WTC11 (cell line): ENCODE measurements at regions not wholly inside any gene's neighbourhood (a gene's known extent, or its start where the extent isn't known, plus 50 kb on each side); places are given as distances from the start of the nearest gene placed in this dataset.
"Not testable (repeated sequence)": the region's sequence is repeated elsewhere in the genome, so short reads cannot be mapped to it uniquely, and the experiment has no call there.

Experiments
- ATAC-seq: fragments of 200-7000 bp; cut with Tn5 transposase; 2 replicates; pipeline ENCODE4 v1.10.0; 2021; ENCODE audit warnings: mild to moderate bottlenecking, moderate library complexity
- CTCF ChIA-PET: fragments of 300-600 bp; sonication (Branson Sonifier 250); formaldehyde crosslinking; loops from one replicate; lab custom pipeline; 2021; ENCODE audit warnings: antibody characterized with exemption; lab: Charles Lee
- POLR2A ChIA-PET: fragments of 350-600 bp; sonication (Branson Sonifier 250); formaldehyde crosslinking; loops from one replicate; lab custom pipeline; 2021; ENCODE audit warnings: antibody characterized with exemption; lab: Charles Lee
- DNase-seq: peaks from one replicate; pipeline ENCODE4 v3.0.0; 2021; ENCODE audit warnings: low spot score
- H3K27ac Mint-ChIP-seq: 2 replicates; pipeline ENCODE4 v1.8.0; 2021; ENCODE audit warnings: mixed read lengths
- H3K27me3 Mint-ChIP-seq: 2 replicates; pipeline ENCODE4 v1.8.0; 2021; ENCODE audit warnings: low read depth, mild to moderate bottlenecking, moderate library complexity, mixed read lengths
- H3K36me3 Mint-ChIP-seq: 2 replicates; pipeline ENCODE4 v1.8.0; 2021; ENCODE audit warnings: mixed read lengths
- H3K4me1 Mint-ChIP-seq: 2 replicates; pipeline ENCODE4 v1.8.0; 2022; ENCODE audit warnings: mixed read lengths
- H3K4me3 Mint-ChIP-seq: 2 replicates; pipeline ENCODE4 v1.8.0; 2021; ENCODE audit warnings: mild to moderate bottlenecking, moderate library complexity, mixed read lengths
- H3K9me3 Mint-ChIP-seq: 2 replicates; pipeline ENCODE4 v1.8.0; 2021; ENCODE audit warnings: mixed read lengths
- ARID4B ChIP-seq: sonication (generic); formaldehyde crosslinking; IDR thresholded peaks from 2 replicates; pipeline ENCODE4 v1.8.0; 2023; ENCODE audit warnings: missing genetic modification reagents, mild to moderate bottlenecking, borderline replicate concordance
- ATF6 ChIP-seq: sonication (generic); formaldehyde crosslinking; IDR thresholded peaks from 2 replicates; pipeline ENCODE4 v1.8.1; 2023; ENCODE audit warnings: mild to moderate bottlenecking, missing genetic modification reagents
- CREB1 ChIP-seq: sonication (generic); formaldehyde crosslinking; IDR thresholded peaks from 2 replicates; pipeline ENCODE4 v1.8.0; 2023; ENCODE audit warnings: mild to moderate bottlenecking, missing genetic modification reagents
- ETV6 ChIP-seq: sonication (generic); formaldehyde crosslinking; IDR thresholded peaks from 2 replicates; pipeline ENCODE4 v1.8.1; 2022; ENCODE audit warnings: mild to moderate bottlenecking, missing genetic modification reagents
- GRHL2 ChIP-seq: fragments of 250-450 bp; sonication (Bioruptor Pico); IDR thresholded peaks from 2 replicates; pipeline ENCODE4 v1.8.0; 2022; ENCODE audit warnings: mild to moderate bottlenecking, moderate library complexity; ENCODE audit not compliant: insufficient replicate concordance, severe bottlenecking
- GTF2I ChIP-seq: fragments of 250-450 bp; sonication (Bioruptor Pico); conservative IDR thresholded peaks from 2 replicates; pipeline ENCODE4 v1.4.0; 2021; ENCODE audit warnings: mild to moderate bottlenecking
- HMGXB4 ChIP-seq: sonication (generic); formaldehyde crosslinking; IDR thresholded peaks from 2 replicates; pipeline ENCODE4 v1.8.1; 2023; ENCODE audit warnings: mild to moderate bottlenecking, moderate library complexity, missing genetic modification reagents
- NFE2L1 ChIP-seq: sonication (generic); formaldehyde crosslinking; IDR thresholded peaks from 2 replicates; pipeline ENCODE4 v1.8.1; 2023; ENCODE audit warnings: missing genetic modification reagents
- NFYB ChIP-seq: sonication (generic); formaldehyde crosslinking; conservative IDR thresholded peaks from 2 replicates; pipeline ENCODE4 v1.8.0; 2022; ENCODE audit warnings: low read depth, missing genetic modification reagents
- NR2C2 ChIP-seq: sonication (generic); formaldehyde crosslinking; IDR thresholded peaks from 2 replicates; pipeline ENCODE4 v1.8.0; 2022; ENCODE audit warnings: mild to moderate bottlenecking, missing genetic modification reagents
- SP1 ChIP-seq: sonication (generic); formaldehyde crosslinking; conservative IDR thresholded peaks from 2 replicates; pipeline ENCODE4 v1.8.1; 2022; ENCODE audit warnings: missing genetic modification reagents
- TEAD4 ChIP-seq: sonication (generic); formaldehyde crosslinking; IDR thresholded peaks from 2 replicates; pipeline ENCODE4 v1.8.0; 2022; ENCODE audit warnings: mild to moderate bottlenecking, missing genetic modification reagents
- ZBTB43 ChIP-seq: sonication (generic); formaldehyde crosslinking; IDR thresholded peaks from 2 replicates; pipeline ENCODE4 v1.8.1; 2023; ENCODE audit warnings: mild to moderate bottlenecking, missing genetic modification reagents
- ZNF121 ChIP-seq: sonication (generic); formaldehyde crosslinking; IDR thresholded peaks from 2 replicates; pipeline ENCODE4 v1.8.0; 2023; ENCODE audit warnings: missing genetic modification reagents
- ZNF138 ChIP-seq: sonication (generic); formaldehyde crosslinking; conservative IDR thresholded peaks from 2 replicates; pipeline ENCODE4 v1.8.1; 2022; ENCODE audit warnings: mild to moderate bottlenecking, moderate library complexity, missing genetic modification reagents
- TF ChIP-seq, protein P1 (sequence below): sonication (generic); formaldehyde crosslinking; IDR thresholded peaks from 2 replicates; pipeline ENCODE4 v1.8.1; 2022; ENCODE audit warnings: mild to moderate bottlenecking, moderate library complexity, missing genetic modification reagents

GRCh38 chr3:28627843-28628242 lies 279.2 kb upstream of the AZI2 start:
- ATAC-seq, H3K4me1 Mint-ChIP-seq, DNase-seq, H3K27ac Mint-ChIP-seq, POLR2A ChIA-PET, H3K36me3 Mint-ChIP-seq, H3K9me3 Mint-ChIP-seq, H3K4me3 Mint-ChIP-seq, H3K27me3 Mint-ChIP-seq, CTCF ChIA-PET: not testable (repeated sequence)

- Mint-ChIP-seq H3K4me1 (no peaks in the 10 kb centered on the region), H3K4me3 (no peak overlapping the region), H3K27me3 (no peaks in the 10 kb centered on the region)
- CTCF ChIA-PET: interaction anchor here (1.3 kb wide), 1 partner anchor 34 kb away, joined by 4 read pairs; no protein-coding TSS in a partner anchor
- no peak for ATAC-seq
- TF ChIP-seq SP1 (CRISPR knock-in tag): no peak
- no peak for TF ChIP-seq GRHL2 (CRISPR knock-in tag)
- TF ChIP-seq, protein P1, sequence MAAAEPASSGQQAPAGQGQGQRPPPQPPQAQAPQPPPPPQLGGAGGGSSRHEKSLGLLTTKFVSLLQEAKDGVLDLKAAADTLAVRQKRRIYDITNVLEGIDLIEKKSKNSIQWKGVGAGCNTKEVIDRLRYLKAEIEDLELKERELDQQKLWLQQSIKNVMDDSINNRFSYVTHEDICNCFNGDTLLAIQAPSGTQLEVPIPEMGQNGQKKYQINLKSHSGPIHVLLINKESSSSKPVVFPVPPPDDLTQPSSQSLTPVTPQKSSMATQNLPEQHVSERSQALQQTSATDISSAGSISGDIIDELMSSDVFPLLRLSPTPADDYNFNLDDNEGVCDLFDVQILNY: no peak
- TF ChIP-seq NFE2L1: no peak
- TF ChIP-seq NFYB (CRISPR knock-in tag): no peak
- no peak for TF ChIP-seq CREB1 (CRISPR knock-in tag)
- TF ChIP-seq ZNF121 (CRISPR knock-in tag): no peak
- TF ChIP-seq, all 79 proteins: peak for 0
- POLR2A ChIA-PET: no interaction called here
- Mint-ChIP-seq H3K9me3 (peaks cover 8% of the 10 kb centered on the region), H3K36me3 (no peaks in the 10 kb centered on the region; the same call in 1 of the 2 replicates), H3K27ac (no peak overlapping the region)
- no peak for DNase-seq
These were observed 285.4 kb upstream of the AZI2 start for GRCh38 chr3:28634019-28634418.

GRCh38 chr3:28637742-28638141 lies 289.1 kb upstream of the AZI2 start:
- ATAC-seq (no peak), DNase-seq (no peak)
- H3K27me3 Mint-ChIP-seq: no peaks in the 10 kb centered on the region
- H3K9me3 Mint-ChIP-seq: peaks cover 8% of the 10 kb centered on the region
- TF ChIP-seq ZNF121 (CRISPR knock-in tag): no peak
- TF ChIP-seq ARID4B: no peak
- TF ChIP-seq TEAD4 (CRISPR knock-in tag): no peak
- TF ChIP-seq NR2C2 (CRISPR knock-in tag): no peak
- no peak for TF ChIP-seq ZNF138 (CRISPR knock-in tag)
- TF ChIP-seq, protein P1: no peak
- no peak for TF ChIP-seq ZBTB43 (CRISPR knock-in tag)
- no peak for TF ChIP-seq ETV6 (CRISPR knock-in tag)
- no peak for TF ChIP-seq HMGXB4
- TF ChIP-seq ATF6 (CRISPR knock-in tag): no peak
- TF ChIP-seq GTF2I (CRISPR knock-in tag): no peak
- no peak overlapping the region for H3K27ac Mint-ChIP-seq
- ChIA-PET CTCF (interaction anchor here (1.7 kb wide), 1 partner anchor 30 kb away, joined by 7 read pairs; no protein-coding TSS in a partner anchor), POLR2A (interaction anchor here (0.6 kb wide), 1 partner anchor 983 kb away, joined by 3 read pairs; no protein-coding TSS in a partner anchor)
- no peaks in the 10 kb centered on the region; the same call in 1 of the 2 replicates for H3K36me3 Mint-ChIP-seq
- H3K4me3 Mint-ChIP-seq: no peak overlapping the region
- 0 out of 2 replicates have a peak, but pooled peaks cover 2% of the 10 kb centered on the region for H3K4me1 Mint-ChIP-seq
